Right lobe of liver (tissue), 4 donors: ENCODE measurements at regions not wholly inside any gene's neighbourhood (a gene's known extent, or its start where the extent isn't known, plus 50 kb on each side); places are given as distances from the start of the nearest gene placed in this dataset.

Experiments used
- POLR2A ChIP-seq: fragments of 450-650 bp; IDR thresholded peaks from one replicate; pipeline ENCODE4 v1.6.1; 2017; ENCODE audit warnings: antibody characterized with exemption, mild to moderate bottlenecking
- TF ChIP-seq, protein P1 (sequence below), 4 donors: fragments of 200-600 bp in 3 of 4; fragments of 450-650 bp in 1 of 4; IDR thresholded peaks; one replicate each; pipeline versions ENCODE4 v1.5.1 to v1.8.0; 2016 to 2022; ENCODE audit warnings: antibody characterized with exemption in 4 of 4, mild to moderate bottlenecking in 2 of 4
- donor health status: DM: no; HTN: no; CAD: no.
- donor health status: DM: no; HTN: no; CAD: no.
- donor health status: DM: no; HTN: yes; CAD: no.

DNA sequence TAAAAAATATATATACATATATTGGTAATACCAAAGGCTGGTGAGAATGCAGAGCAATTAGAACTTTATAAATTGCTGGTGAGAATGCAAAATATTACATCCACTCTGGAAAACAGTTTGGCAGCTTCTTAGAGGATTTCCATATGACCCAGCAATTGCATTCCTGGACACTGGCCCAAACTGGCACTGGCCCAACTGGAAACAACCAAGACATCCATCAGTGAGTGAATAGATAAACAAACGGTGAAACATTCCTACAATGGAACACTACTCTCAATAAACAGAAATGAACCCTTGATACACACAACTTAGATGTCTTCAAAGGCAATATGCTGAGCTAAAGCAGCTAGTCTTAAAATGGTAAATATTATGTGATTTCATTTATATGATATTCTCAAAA lies 524.2 kb downstream of the IQCM start:
- TF ChIP-seq, protein P1, sequence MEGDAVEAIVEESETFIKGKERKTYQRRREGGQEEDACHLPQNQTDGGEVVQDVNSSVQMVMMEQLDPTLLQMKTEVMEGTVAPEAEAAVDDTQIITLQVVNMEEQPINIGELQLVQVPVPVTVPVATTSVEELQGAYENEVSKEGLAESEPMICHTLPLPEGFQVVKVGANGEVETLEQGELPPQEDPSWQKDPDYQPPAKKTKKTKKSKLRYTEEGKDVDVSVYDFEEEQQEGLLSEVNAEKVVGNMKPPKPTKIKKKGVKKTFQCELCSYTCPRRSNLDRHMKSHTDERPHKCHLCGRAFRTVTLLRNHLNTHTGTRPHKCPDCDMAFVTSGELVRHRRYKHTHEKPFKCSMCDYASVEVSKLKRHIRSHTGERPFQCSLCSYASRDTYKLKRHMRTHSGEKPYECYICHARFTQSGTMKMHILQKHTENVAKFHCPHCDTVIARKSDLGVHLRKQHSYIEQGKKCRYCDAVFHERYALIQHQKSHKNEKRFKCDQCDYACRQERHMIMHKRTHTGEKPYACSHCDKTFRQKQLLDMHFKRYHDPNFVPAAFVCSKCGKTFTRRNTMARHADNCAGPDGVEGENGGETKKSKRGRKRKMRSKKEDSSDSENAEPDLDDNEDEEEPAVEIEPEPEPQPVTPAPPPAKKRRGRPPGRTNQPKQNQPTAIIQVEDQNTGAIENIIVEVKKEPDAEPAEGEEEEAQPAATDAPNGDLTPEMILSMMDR (IDR thresholded peaks at IDR 0.05), result no peak
- no peak for TF ChIP-seq POLR2A
